NCI-H526 treated with DMSO at 0.1 percent for 48 hours (cell line): ENCODE measurements at regions not wholly inside any gene's neighbourhood (a gene's known extent, or its start where the extent isn't known, plus 50 kb on each side); places are given as distances from the start of the nearest gene placed in this dataset.

Experiments used
- DNase-seq: peaks from one replicate; lab custom pipeline; 2025; lab: John Stamatoyannopoulos, UW

GRCh38 chr16:35295856-35296255 lies 1836.4 kb downstream of the TP53TG3F start:
- DNase-seq: no peak

DNA sequence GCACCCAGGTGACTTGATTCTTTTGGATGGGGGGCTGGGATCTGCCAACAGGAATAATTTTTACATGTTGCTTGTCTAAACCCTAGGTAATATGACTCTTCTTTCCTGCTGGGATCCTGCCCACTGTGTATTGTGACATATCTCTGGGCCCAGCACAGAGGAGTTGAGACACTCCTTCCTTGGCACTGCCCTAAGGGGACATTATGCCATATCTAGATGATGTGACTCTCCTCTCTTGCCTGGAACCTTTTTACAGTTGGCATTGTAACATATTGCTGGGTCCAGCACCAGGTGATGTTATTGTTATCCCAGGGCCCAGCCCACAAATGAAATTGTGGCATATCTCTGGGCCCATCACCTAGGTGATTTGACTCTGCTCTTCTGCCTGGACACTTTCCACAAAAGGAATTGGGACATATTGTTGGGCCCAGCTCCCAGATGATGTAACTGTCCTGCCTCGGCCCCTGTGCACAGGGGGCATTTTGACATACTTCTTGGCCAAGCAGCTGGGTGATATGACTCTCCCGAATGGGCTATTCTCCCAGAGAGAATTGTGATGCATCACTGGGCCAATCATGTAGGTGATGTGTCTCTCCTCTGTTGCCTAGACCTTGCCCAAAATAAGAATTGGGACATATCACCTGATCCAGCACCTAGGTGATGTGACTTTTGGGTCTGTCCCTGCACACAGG lies 1837.7 kb downstream of the TP53TG3F start:
- DNase-seq: no peak

GRCh38 chr16:35298460-35299243 lies 1839.2 kb downstream of the TP53TG3F start:
- no peak for DNase-seq

DNA sequence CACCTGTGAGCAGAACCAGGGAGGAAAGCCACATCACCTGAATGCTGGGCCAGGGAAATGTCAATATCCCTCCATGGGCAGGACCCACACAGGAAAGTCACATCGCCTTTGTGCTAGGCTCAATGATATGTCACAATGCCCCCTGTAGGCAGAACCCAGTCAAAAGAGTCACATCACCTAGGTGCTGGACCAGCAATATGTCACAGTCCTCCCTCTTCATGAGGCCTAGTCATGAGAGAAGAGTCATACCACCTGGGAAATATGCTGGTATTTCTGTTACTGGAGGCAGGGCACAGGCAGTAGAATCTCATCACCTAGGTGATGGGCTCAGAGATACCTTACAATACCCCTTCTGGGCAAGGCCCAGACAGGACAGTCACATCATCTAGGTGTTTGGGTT lies 1843.4 kb downstream of the TP53TG3F start:
- DNase-seq: no peak

DNA sequence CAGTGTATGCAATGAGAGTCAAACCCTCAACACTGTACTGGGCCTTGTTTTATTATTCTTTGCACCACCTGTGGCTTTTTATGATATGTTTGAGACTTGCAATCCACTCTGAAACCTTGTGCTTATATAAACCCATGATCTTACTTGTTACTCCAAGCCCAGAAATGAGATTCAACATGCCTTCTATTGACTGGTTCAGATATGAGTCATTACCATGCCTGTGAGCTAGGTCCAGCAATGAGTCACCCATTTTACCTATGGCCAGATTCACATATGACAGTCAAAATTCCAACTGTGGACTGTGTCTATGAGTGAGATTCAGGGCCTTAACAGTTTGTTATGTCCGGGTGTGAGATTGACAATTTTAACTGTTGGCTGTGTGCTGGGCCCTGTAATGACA lies 1846.1 kb downstream of the TP53TG3F start:
- DNase-seq: no peak

GRCh38 chr16:35306915-35307314 lies 1847.5 kb downstream of the TP53TG3F start:
- no peak for DNase-seq

DNA sequence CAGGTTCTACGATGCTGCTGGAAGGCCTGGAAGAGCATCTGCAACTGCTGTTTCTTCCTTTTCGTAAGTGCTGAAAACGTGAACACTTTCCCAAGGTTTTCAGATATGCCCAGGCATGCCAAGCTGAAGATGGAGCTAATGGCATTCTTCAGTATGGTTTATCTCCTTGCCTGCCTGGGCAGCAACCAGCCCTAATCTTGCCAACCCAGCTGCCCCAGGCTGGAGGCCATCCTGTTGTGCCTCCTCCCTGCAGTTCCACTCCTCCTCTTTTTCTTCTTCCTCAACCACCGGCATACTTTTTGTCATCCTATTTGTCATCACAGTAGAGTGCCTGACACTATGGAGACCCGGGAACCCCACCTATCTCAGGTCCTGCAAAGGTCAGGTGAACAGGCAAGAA lies 1849.3 kb downstream of the TP53TG3F start:
- no peak for DNase-seq

DNA sequence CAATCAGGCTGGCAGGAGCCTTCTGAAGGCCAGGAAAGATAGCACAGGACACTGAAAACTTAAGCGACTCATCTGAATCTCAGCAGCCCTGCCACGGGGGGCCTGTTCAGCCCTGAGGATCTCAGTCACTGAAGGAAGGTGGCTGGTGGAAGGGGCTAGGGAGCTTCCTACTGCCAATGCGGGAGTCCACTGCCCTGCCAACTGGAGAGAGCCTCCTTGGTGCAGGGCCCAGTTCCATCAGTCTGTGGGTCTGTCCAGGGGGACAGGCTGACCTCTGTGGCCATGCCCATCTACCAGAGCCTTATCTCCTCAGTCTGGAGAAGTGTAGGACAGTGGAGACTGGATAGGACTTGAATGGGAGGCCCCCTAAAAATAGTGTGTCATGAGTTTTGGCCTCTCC lies 1851.6 kb downstream of the TP53TG3F start:
- DNase-seq: no peak

- no peak for DNase-seq
Measured at GRCh38 chr16:35311475-35311874, 1852.1 kb downstream of the TP53TG3F start.

GRCh38 chr16:35314298-35314697 lies 1854.9 kb downstream of the TP53TG3F start:
- no peak for DNase-seq

DNA sequence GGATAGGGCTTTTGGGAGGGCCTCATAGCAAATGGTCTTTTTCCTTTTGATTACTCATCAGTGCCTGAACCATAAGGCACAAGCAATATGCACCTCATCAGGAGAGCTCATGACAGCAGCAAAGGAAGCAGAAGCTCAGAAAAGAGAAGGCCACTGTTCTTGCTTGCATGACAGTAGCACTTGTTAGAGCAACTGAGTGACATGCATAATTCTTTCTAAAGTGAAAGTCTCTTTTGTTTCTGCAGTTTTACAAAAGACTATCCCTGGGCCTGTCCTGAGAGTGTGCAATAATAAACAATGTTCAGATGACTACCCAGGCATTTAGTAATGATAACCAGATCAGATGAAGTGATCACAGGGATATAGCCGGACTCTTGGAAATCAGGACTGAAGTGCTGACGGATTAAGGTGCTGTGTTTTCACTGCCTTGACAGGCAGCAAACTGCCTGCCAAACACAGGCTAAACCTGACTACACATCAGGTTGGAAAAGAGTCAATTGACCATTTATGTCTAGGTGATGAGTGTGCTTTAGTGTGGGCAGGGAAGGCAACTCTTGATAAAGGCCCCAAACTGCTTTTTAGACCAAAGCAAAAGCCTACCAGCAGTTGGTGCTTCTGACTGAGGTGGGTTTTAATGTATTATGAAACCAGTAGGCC lies 1860.3 kb downstream of the TP53TG3F start:
- no peak for DNase-seq

- no peak for DNase-seq
Measured at GRCh38 chr16:35325936-35326335, 1866.5 kb downstream of the TP53TG3F start.

- no peak for DNase-seq
Measured at GRCh38 chr16:35339337-35339736, 1879.9 kb downstream of the TP53TG3F start.

DNA sequence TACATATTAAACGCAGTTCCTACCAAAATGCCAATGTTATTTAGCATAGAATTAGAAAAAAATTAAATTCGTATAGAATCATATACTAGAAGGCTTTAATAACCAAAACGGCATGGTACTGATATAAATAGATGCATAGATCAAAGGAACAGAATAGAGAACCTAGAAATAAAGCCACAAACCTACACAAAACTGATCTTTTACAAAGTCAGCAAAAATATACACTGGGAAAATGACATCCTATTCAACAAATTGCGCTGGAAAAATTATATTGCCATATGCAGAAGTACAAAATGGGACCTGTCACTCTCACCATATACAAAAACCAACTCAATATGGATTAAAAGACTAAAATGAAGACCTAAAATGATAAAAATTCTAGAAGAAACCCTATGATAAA lies 1882.6 kb downstream of the TP53TG3F start:
- no peak for DNase-seq

- no peak for DNase-seq
Measured at GRCh38 chr16:35344012-35344762, 1884.8 kb downstream of the TP53TG3F start.

GRCh38 chr16:35352431-35352830 lies 1893.0 kb downstream of the TP53TG3F start:
- no peak for DNase-seq

GRCh38 chr16:35363510-35363909 lies 1904.1 kb downstream of the TP53TG3F start:
- DNase-seq: no peak

DNA sequence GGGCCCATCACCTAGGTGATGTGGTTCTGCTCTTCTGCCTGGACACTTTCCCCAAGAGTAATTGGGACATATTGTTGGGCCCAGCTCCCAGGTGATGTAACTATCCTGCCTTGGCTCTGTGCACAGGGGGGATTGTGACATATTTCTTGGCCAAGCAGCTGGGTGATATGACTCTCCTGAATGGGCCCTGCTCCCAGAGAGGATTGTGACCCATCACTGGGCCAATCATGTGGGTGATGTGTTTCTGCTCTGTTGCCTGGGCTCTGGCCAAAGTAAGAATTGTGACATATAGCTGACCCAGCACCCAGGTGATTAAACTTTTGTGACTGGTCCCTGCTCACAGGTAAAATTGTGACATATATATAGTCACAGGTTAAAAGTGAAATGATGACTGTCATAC lies 1904.9 kb downstream of the TP53TG3F start:
- DNase-seq: no peak

- DNase-seq: no peak
Measured at GRCh38 chr16:35365675-35366074, 1906.3 kb downstream of the TP53TG3F start.

DNA sequence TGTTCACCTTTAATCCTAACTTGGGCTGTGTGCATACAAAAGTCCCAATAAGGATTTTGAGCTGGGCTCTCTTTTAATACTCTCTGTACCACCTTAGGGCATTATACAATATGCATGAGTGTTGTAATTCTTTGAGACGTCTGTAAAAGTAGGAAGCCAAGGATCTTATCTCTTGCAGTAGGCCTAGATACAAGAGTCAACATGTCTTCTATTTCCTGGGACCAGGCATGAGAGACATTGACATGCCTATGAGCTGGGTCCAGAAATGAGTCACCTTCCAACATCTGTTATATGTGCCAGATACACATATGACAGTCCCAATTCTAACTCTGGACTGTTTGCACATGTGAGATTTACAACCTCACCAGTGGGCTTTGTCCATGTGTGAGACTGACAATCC lies 1911.2 kb downstream of the TP53TG3F start:
- DNase-seq: no peak

- DNase-seq: no peak
Measured at GRCh38 chr16:35377142-35377541, 1917.7 kb downstream of the TP53TG3F start.

- DNase-seq: no peak
Measured at GRCh38 chr16:35386619-35387018, 1927.2 kb downstream of the TP53TG3F start.
